ENCODE measurements at regions not wholly inside any gene's neighbourhood (a gene's known extent, or its start where the extent isn't known, plus 50 kb on each side); places are given as distances from the start of the nearest gene placed in this dataset.
"Not testable (repeated sequence)": the region's sequence is repeated elsewhere in the genome, so short reads cannot be mapped to it uniquely, and the experiment has no call there.

GRCh38 chrX:953879-954482 is 258.5 kb downstream of the CRLF2 start:
- DNase-seq (ENCODE audit: low read depth), result no peak

- DNase-seq (ENCODE audit: low read depth), result no peak
Measured at GRCh38 chrX:952816-953215, 259.6 kb downstream of the CRLF2 start.

GRCh38 chrX:947262-947661 is 265.2 kb downstream of the CRLF2 start:
- DNase-seq (ENCODE audit: low read depth), result not testable (repeated sequence)

GRCh38 chrX:943035-943434 is 269.4 kb downstream of the CRLF2 start:
- DNase-seq (ENCODE audit: low read depth), result no peak

GRCh38 chrX:940691-941090 is 271.8 kb downstream of the CRLF2 start:
- no peak for DNase-seq (ENCODE audit: low read depth)

- DNase-seq (ENCODE audit: low read depth), result no peak
Measured at GRCh38 chrX:936979-937769, 275.3 kb downstream of the CRLF2 start.

- no peak for DNase-seq (ENCODE audit: low read depth)
Measured at GRCh38 chrX:933611-934010, 278.8 kb downstream of the CRLF2 start.

GRCh38 chrX:928606-929005 is 283.8 kb downstream of the CRLF2 start:
- no peak for DNase-seq (ENCODE audit: low read depth)

GRCh38 chrX:926991-927390 is 285.5 kb downstream of the CRLF2 start:
- no peak for DNase-seq (ENCODE audit: low read depth)

- no peak for DNase-seq (ENCODE audit: low read depth)
Measured at GRCh38 chrX:926070-926469, 286.4 kb downstream of the CRLF2 start.

GRCh38 chrX:925652-926061 is 286.8 kb downstream of the CRLF2 start:
- no peak for DNase-seq (ENCODE audit: low read depth)

- DNase-seq (ENCODE audit: low read depth), result no peak
Measured at GRCh38 chrX:925094-925493, 287.4 kb downstream of the CRLF2 start.

- no peak for DNase-seq (ENCODE audit: low read depth)
Measured at GRCh38 chrX:924017-924416, 288.4 kb downstream of the CRLF2 start.

GRCh38 chrX:920234-920799 is 289.7 kb downstream of the SHOX start:
- no peak for DNase-seq (ENCODE audit: low read depth)

GRCh38 chrX:916230-916599 is 285.6 kb downstream of the SHOX start:
- DNase-seq (ENCODE audit: low read depth), result no peak

GRCh38 chrX:915427-916229 is 285.0 kb downstream of the SHOX start:
- no peak for DNase-seq (ENCODE audit: low read depth)

GRCh38 chrX:914206-914605 is 283.6 kb downstream of the SHOX start:
- no peak for DNase-seq (ENCODE audit: low read depth)

- no peak for DNase-seq (ENCODE audit: low read depth)
Measured at GRCh38 chrX:912677-913076, 282.1 kb downstream of the SHOX start.

GRCh38 chrX:909068-909467 is 278.5 kb downstream of the SHOX start:
- DNase-seq (ENCODE audit: low read depth), result not testable (repeated sequence)

- DNase-seq (ENCODE audit: low read depth), result no peak
Measured at GRCh38 chrX:906586-906985, 276.0 kb downstream of the SHOX start.

- no peak for DNase-seq (ENCODE audit: low read depth)
Measured at GRCh38 chrX:905848-906566, 275.4 kb downstream of the SHOX start.

- DNase-seq (ENCODE audit: low read depth), result no peak
Measured at GRCh38 chrX:903116-903515, 272.5 kb downstream of the SHOX start.

Data from HS-27A (cell line).